ENCODE measurements at regions not wholly inside any gene's neighbourhood (a gene's known extent, or its start where the extent isn't known, plus 50 kb on each side); places are given as distances from the start of the nearest gene placed in this dataset.

- TF ChIP-seq CTCF (IDR thresholded peaks at IDR 0.05) (no peak), POLR2A (IDR thresholded peaks at IDR 0.05) (no peak)
Observed at GRCh38 chr13:69155136-69155535, 952.5 kb upstream of the ATXN8OS start.
